HCT116 (cell line): ENCODE measurements at regions not wholly inside any gene's neighbourhood (a gene's known extent, or its start where the extent isn't known, plus 50 kb on each side); places are given as distances from the start of the nearest gene placed in this dataset.

Experiments
- ATAC-seq: fragments of 200-7000 bp; cut with Tn5 transposase; 2 replicates; pipeline ENCODE4 v1.9.1; 2020; ENCODE audit warnings: mild to moderate bottlenecking, moderate library complexity
- BruUV-seq: library from RNA; stranded (reverse); fragments of 400-500 nt; replicated peaks from 2 replicates; lab custom pipeline; 2021; lab: Mats Ljungman, UMichigan
- CTCF ChIA-PET: fragments of 300-600 bp; sonication (Branson Sonifier 250); formaldehyde crosslinking; loops from one replicate; lab custom pipeline; 2021; ENCODE audit warnings: antibody characterized with exemption; lab: Charles Lee
- POLR2A ChIA-PET: fragments of 300-600, 350-600 bp; sonication (Branson Sonifier 250); formaldehyde crosslinking; loops from one replicate; lab custom pipeline; 2021; ENCODE audit warnings: antibody characterized with exemption; lab: Charles Lee
- RAD21 ChIA-PET, 2 experiments: fragments of 300-600 bp; sonication (Branson Sonifier 250); formaldehyde crosslinking; loops; one replicate each; lab custom pipeline; 2023; ENCODE audit warnings: low total read pairs in 2 of 2; ENCODE audit not compliant: uncharacterized antibody in 2 of 2, unreplicated experiment in 2 of 2, low non-redundant PET in 1 of 2; lab: Charles Lee
- DNase-seq: peaks from one replicate; pipeline ENCODE4 v3.0.0-alpha.2; 2010; ENCODE audit warnings: low read depth, low spot score
- H2AFZ ChIP-seq: fragments of 200-600 bp; shearing (Covaris generic), sonication (generic); 2 replicates; pipeline ENCODE4 v1.6.1; 2017; ENCODE audit warnings: low read depth, mixed run types, mixed read lengths, antibody characterized with exemption, low read length; ENCODE audit not compliant: poor library complexity, severe bottlenecking
- H3K27ac ChIP-seq: 2 replicates; pipeline ENCODE4 v1.5.1; 2012; ENCODE audit warnings: low read depth, low read length
- H3K27me3 ChIP-seq: fragments of 200-600 bp; sonication (generic); 2 replicates; pipeline ENCODE4 v1.6.1; 2016; ENCODE audit warnings: mixed run types, low read length, mixed read lengths; ENCODE audit not compliant: insufficient read depth
- H3K36me3 ChIP-seq, 2 experiments: fragments of 200-500 bp in 1 of 2; fragments of 200-600 bp in 1 of 2; sonication (Bioruptor generic) in 1 of 2; sonication (generic) in 1 of 2; 2 replicates each; pipeline versions ENCODE4 v1.5.1 to v1.6.1; 2014 to 2016; ENCODE audit warnings: low read length in 2 of 2, inconsistent platforms in 1 of 2, mixed read lengths in 1 of 2, mixed run types in 1 of 2; ENCODE audit not compliant: insufficient read depth in 2 of 2, control insufficient read depth in 1 of 2
- H3K4me1 ChIP-seq, 2 experiments: fragments of 200-600 bp in 1 of 2; sonication (generic) in 1 of 2; 2 replicates each; pipeline versions ENCODE4 v1.5.1 to v1.6.1; 2012 to 2017; ENCODE audit warnings: low read length in 2 of 2, inconsistent platforms in 1 of 2, mild to moderate bottlenecking in 1 of 2, mixed read lengths in 1 of 2, mixed run types in 1 of 2, moderate library complexity in 1 of 2; ENCODE audit not compliant: insufficient read depth in 2 of 2, control insufficient read depth in 1 of 2
- H3K4me2 ChIP-seq: fragments of 200-600 bp; sonication (generic); 2 replicates; pipeline ENCODE4 v1.6.1; 2017; ENCODE audit warnings: mixed run types, low read length, mixed read lengths
- H3K4me3 ChIP-seq, 2 experiments: fragments of 200-600 bp in 1 of 2; sonication (generic) in 1 of 2; replicated peaks in 1 of 2; 2 replicates each; pipeline ENCODE4 v1.5.1; 2011 to 2016; ENCODE audit warnings: low read length in 2 of 2, control low read depth in 1 of 2, low read depth in 1 of 2, mild to moderate bottlenecking in 1 of 2, mixed read lengths in 1 of 2, mixed run types in 1 of 2
- H3K79me2 ChIP-seq: fragments of 200-600 bp; sonication (generic); 2 replicates; pipeline ENCODE4 v1.6.1; 2017; ENCODE audit warnings: mild to moderate bottlenecking, mixed run types, low read length, moderate library complexity, mixed read lengths; ENCODE audit not compliant: insufficient read depth
- H3K9ac ChIP-seq: fragments of 200-600 bp; sonication (generic); 2 replicates; pipeline ENCODE4 v1.6.1; 2016; ENCODE audit warnings: low read length, mixed read lengths
- H3K9me2 ChIP-seq: fragments of 200-600 bp; sonication (generic), shearing (Covaris generic); 2 replicates; pipeline ENCODE4 v1.6.1; 2017; ENCODE audit warnings: mixed run types, mild to moderate bottlenecking, moderate library complexity; ENCODE audit not compliant: insufficient read depth
- H3K9me3 ChIP-seq, 2 experiments: fragments of 200-500 bp in 1 of 2; fragments of 200-600 bp in 1 of 2; sonication (Bioruptor generic) in 1 of 2; sonication (generic) in 1 of 2; 2 replicates each; pipeline ENCODE4 v1.6.1; 2014 to 2017; ENCODE audit warnings: low read length in 2 of 2, mixed read lengths in 2 of 2, inconsistent platforms in 1 of 2, low read depth in 1 of 2, mild to moderate bottlenecking in 1 of 2, mixed run types in 1 of 2, moderate library complexity in 1 of 2; ENCODE audit not compliant: control insufficient read depth in 1 of 2, insufficient read depth in 1 of 2
- H4K20me1 ChIP-seq: fragments of 200-600 bp; sonication (generic), shearing (Covaris generic); 2 replicates; pipeline ENCODE4 v1.6.1; 2017; ENCODE audit warnings: mixed run types, mild to moderate bottlenecking, moderate library complexity; ENCODE audit not compliant: insufficient read depth
- CBX3 ChIP-seq: IDR thresholded peaks from 2 replicates; pipeline ENCODE4 v1.6.1; 2012; ENCODE audit warnings: low read depth
- CEBPB ChIP-seq: IDR thresholded peaks from 2 replicates; pipeline ENCODE4 v1.6.1; 2012; ENCODE audit warnings: low read depth
- CTCF ChIP-seq, 3 experiments: fragments of 200-600 bp in 1 of 3; sonication (generic) in 1 of 3; IDR thresholded peaks in 2 of 3; conservative IDR thresholded peaks in 1 of 3; 2 replicates each; pipeline ENCODE4 v1.5.1; 2012 to 2017; ENCODE audit warnings: low read depth in 2 of 3, low read length in 2 of 3, antibody characterized with exemption in 1 of 3, borderline replicate concordance in 1 of 3, control low read depth in 1 of 3, mild to moderate bottlenecking in 1 of 3, mixed read lengths in 1 of 3, mixed run types in 1 of 3, moderate library complexity in 1 of 3; ENCODE audit not compliant: insufficient read depth in 1 of 3
- JUND ChIP-seq: IDR thresholded peaks from 2 replicates; pipeline ENCODE4 v1.6.1; 2012
- POLR2A ChIP-seq: IDR thresholded peaks from 2 replicates; pipeline ENCODE4 v1.7.0; 2011; ENCODE audit warnings: borderline replicate concordance; ENCODE audit not compliant: insufficient read depth, insufficient read length; ENCODE audit errors: extremely low read depth
- POLR2AphosphoS5 ChIP-seq: IDR thresholded peaks from 2 replicates; pipeline ENCODE4 v1.6.1; 2011; ENCODE audit warnings: mild to moderate bottlenecking, low read depth, low read length, moderate library complexity
- REST ChIP-seq: IDR thresholded peaks from 2 replicates; pipeline ENCODE4 v1.6.1; 2012; ENCODE audit warnings: low read depth
- SIN3A ChIP-seq: IDR thresholded peaks from 2 replicates; pipeline ENCODE4 v1.6.1; 2012; ENCODE audit warnings: low read depth
- SP1 ChIP-seq: IDR thresholded peaks from 2 replicates; pipeline ENCODE4 v1.6.1; 2012; ENCODE audit warnings: low read depth
- SRF ChIP-seq: IDR thresholded peaks from 2 replicates; pipeline ENCODE4 v1.6.1; 2012; ENCODE audit warnings: low read depth
- intact Hi-C: fragments of 100-400 bp; cut with micrococcal nuclease; formaldehyde crosslinking; loops from 2 replicates; pipeline ENCODE4 v1.10.0; 2022

- BruUV-seq = no TSS peak
- Histone ChIP-seq H3K9ac (no peak overlapping the region), H4K20me1 (no peaks in the 10 kb centered on the region), H3K4me3 (no peak overlapping the region), H3K9me2 (no peaks in the 10 kb centered on the region), H3K27me3 (peaks cover 3% of the 10 kb centered on the region; the same call in 1 of the 2 replicates), H3K4me1 (no peaks in the 10 kb centered on the region), H3K79me2 (no peaks in the 10 kb centered on the region), H3K9me3 (no peaks in the 10 kb centered on the region), H3K36me3 (no peaks in the 10 kb centered on the region), H2AFZ (no peak overlapping the region), H3K27ac (no peak overlapping the region), H3K4me2 (no peak overlapping the region)
- no peak for ATAC-seq
- ChIA-PET POLR2A (no interaction called here), RAD21 (no interaction called here), CTCF (no interaction called here)
- intact Hi-C loops = no loop called here
- TF ChIP-seq SP1 (no peak), REST (no peak), CBX3 (no peak), SRF (no peak), POLR2AphosphoS5 (no peak), SIN3A (no peak), JUND (no peak), POLR2A (no peak), CTCF (IDR thresholded peaks at IDR 0.05 in 2 of 3, conservative IDR thresholded peaks at IDR 0.05 in 1 of 3; ENCODE audit: borderline replicate concordance in 1 of 3, insufficient read depth in 1 of 3, low read depth in 2 of 3, low read length in 2 of 3) (no peak), CEBPB (no peak)
- DNase-seq = no peak
Measured at GRCh38 chr11:57917632-57918031, 106.0 kb upstream of the OR9Q1 start.
